ENCODE measurements at regions not wholly inside any gene's neighbourhood (a gene's known extent, or its start where the extent isn't known, plus 50 kb on each side); places are given as distances from the start of the nearest gene placed in this dataset.
A peak's percentile ranks its signal among the peaks of the same experiment; 100 is the strongest.
"Not testable (repeated sequence)": the region's sequence is repeated elsewhere in the genome, so short reads cannot be mapped to it uniquely, and the experiment has no call there.

DNA sequence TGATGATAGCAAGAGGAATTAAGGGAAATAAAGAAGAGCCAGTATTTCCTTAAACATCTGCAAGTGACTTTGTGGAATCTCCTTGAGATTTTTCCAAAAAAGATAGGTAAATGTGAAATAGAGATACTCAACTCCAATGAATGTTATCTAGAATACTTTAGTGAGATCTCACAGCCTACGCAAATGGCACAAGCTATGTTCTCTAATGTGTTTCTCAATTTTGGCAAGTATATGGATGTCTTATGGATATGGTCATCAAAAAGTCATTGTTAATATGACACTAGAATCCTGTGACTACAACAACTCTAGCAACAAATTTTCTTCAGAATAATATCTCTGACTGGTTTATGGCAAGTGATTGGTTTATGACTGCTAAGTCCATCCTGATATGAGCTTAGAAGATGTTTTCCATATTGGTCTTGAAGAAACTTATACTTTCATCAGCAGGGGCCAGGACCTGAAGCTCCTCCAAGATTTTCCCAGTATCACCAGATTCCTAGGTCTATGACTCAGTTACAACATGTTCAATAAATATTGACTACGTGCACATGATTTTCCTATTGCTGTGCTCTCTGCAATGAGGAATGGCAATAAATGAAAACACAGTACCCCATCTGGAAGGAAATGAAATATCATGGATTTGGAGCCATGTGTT is 170.9 kb upstream of the THBS1 start:
- no peaks in the 10 kb centered on the region for H3K27me3 ChIP-seq (ENCODE audit: control insufficient read depth, insufficient read depth)
- peaks cover 3% of the 10 kb centered on the region for H3K4me1 ChIP-seq (ENCODE audit: control insufficient read depth, insufficient read depth, low read length)
- no peak overlapping the region for H3K27ac ChIP-seq (ENCODE audit: low read length)
- no peak overlapping the region for H3K4me3 ChIP-seq (ENCODE audit: low read length)
- 75% methylated on average over 2 of the region's 2 CpGs for WGBS
- intact Hi-C loops (cut with DNase I): no loop called here
- ATAC-seq (peak in 1 of 2 donors; percentile 39), DNase-seq (no peak)
- H3K9me3 ChIP-seq (ENCODE audit: control insufficient read depth, low read length): no peaks in the 10 kb centered on the region

DNA sequence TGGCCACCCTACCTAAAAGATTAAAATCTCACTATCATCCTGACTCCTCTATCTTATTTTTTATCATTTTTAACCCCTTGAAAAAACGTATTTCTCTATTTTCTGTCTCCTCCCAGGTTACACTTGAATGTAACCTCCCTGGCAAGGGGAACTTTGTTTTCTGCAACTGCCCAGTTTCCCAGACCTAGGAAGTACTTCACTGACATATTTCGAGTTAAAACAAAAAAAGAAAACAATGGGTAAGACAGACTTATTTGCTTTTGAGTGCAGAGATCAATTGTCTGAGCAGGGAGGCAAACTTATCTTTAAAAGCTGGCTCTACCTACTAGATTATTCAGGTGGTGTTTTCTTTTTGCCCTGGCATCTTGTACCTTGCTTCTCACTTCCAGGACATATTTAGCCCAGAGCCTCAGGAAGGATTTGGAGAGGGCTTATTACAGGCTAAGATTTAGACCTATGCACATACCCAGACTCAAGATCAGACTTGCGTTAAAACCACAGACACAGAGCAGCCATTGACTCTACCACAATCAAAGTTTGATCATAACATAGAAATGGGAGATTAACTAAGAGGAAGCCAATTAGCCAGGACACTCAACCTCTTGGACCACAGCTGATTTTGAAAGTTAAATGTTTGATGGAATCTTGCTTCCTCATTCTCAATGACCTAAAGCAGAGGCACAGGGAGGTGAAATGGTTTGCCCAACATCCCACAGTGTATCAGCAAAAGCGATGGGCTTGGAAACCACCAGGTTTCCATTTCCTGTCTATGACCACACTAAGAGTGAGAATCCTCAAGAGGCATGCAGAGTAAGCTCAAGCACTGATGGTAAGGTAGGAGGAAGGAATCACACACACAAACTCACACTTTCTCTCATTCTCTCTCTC is 169.5 kb upstream of the THBS1 start:
- WGBS: 80% methylated on average over 4 of the region's 4 CpGs

DNA sequence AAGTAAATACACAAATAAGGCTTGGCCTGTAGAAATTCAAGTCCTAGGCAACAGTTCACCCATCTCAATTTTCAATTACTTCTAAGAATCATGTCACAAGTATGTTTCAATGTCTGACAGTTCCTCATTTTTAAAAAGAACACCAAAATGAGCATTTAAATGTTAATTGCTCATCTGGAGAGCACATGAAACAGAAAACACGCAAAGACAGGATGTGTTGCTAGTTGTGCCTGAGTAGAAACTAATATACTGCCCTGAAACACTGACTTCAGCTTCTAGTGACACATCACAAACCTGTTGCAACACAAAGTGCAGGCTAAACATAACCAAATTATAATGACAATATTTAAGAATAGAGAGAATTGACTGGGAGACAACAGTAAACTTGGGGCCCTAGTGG is 167.3 kb upstream of the THBS1 start:
- ATAC-seq: no peak
- Histone ChIP-seq H3K4me3 (ENCODE audit: low read length) (no peak overlapping the region), H3K27me3 (ENCODE audit: control insufficient read depth, insufficient read depth) (no peaks in the 10 kb centered on the region), H3K9me3 (ENCODE audit: control insufficient read depth, low read length) (no peaks in the 10 kb centered on the region), H3K4me1 (ENCODE audit: control insufficient read depth, insufficient read depth, low read length) (no peaks in the 10 kb centered on the region), H3K27ac (ENCODE audit: low read length) (no peak overlapping the region)
- intact Hi-C loops (cut with DNase I): no loop called here
- 68% methylated on average over 1 of the region's 1 CpG for WGBS
- no peak for DNase-seq

More for the DNA sequence above, 169.5 kb upstream of the THBS1 start:
- Histone ChIP-seq H3K4me1 (ENCODE audit: control insufficient read depth, insufficient read depth, low read length) (peaks cover 3% of the 10 kb centered on the region), H3K27ac (ENCODE audit: low read length) (no peak overlapping the region), H3K9me3 (ENCODE audit: control insufficient read depth, low read length) (no peaks in the 10 kb centered on the region), H3K4me3 (ENCODE audit: low read length) (no peak overlapping the region), H3K27me3 (ENCODE audit: control insufficient read depth, insufficient read depth) (no peaks in the 10 kb centered on the region)
- no peak for ATAC-seq
- intact Hi-C loops (cut with DNase I): no loop called here
- DNase-seq: no peak

DNA sequence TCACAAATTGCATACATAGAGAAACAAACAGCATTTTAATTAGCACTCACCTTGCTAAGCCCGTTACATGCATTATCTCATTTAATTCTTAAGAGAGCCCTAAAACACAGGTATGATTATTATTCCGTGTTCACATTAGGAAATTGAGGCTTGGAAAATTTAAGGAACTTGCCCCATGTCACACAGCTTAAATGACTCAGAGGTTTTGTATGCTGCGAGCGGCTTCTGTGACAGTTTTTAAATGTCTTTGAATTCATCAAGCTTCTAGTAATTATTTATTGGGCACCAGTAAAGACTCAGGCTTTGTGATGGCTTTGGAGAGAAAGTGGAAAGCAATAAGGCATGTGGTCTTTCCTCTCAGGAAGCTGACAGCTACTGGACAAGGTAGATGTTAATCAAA is 166.7 kb upstream of the THBS1 start:
- Histone ChIP-seq H3K27ac (ENCODE audit: low read length) (no peak overlapping the region), H3K4me1 (ENCODE audit: control insufficient read depth, insufficient read depth, low read length) (no peaks in the 10 kb centered on the region), H3K4me3 (ENCODE audit: low read length) (no peak overlapping the region), H3K27me3 (ENCODE audit: control insufficient read depth, insufficient read depth) (no peaks in the 10 kb centered on the region), H3K9me3 (ENCODE audit: control insufficient read depth, low read length) (no peaks in the 10 kb centered on the region)
- DNase-seq (no peak), ATAC-seq (no peak)
- intact Hi-C loops (cut with DNase I): no loop called here
- 88% methylated on average over 4 of the region's 4 CpGs for WGBS

DNA sequence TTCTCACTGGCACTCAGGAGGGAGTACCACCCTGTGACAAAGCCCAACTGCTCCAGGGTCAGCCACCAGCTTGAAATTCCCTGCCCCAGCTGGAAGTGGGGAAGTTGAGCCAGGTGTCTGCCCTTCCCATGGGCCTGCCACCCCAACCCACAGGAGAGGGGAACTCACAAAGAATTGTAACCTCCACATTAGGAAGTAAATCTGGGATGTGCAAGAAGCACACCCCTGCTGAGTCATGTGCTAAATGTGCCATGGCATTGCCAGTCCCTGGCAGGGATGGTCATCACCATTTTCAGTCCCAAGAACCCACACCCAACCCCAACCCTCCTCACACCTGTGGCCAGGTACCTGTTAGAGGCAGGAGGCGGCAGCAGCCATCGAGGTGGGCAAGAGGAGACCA is 165.2 kb upstream of the THBS1 start:
- 46% methylated on average over 2 of the region's 2 CpGs for WGBS
- intact Hi-C loops (cut with DNase I): no loop called here

DNA sequence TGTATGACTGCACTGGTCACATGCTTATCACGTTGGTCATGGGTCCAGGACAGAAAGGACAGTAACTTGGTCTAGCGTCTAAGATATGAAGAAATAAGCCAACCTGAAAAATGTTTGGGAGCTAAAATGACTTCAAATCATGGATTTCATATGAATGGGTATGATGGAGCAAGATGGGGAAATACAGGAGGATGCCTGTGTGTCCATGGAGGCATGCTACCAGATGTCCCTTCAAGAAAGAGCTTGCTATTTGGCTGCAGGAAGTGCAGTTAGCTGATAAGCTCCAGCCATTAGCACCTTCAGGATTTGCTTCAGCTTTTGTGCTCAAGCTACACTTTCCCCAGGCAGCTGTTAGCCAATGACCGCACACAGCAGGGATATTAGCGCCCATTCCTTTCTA is 164.6 kb upstream of the THBS1 start:
- ATAC-seq (no peak), DNase-seq (no peak)
- no peak overlapping the region for H3K4me3 ChIP-seq (ENCODE audit: low read length)
- H3K27me3 ChIP-seq (ENCODE audit: control insufficient read depth, insufficient read depth): no peaks in the 10 kb centered on the region
- intact Hi-C loops (cut with DNase I): no loop called here
- no peak overlapping the region for H3K27ac ChIP-seq (ENCODE audit: low read length)
- WGBS: 97% methylated on average over 4 of the region's 4 CpGs
- H3K4me1 ChIP-seq (ENCODE audit: control insufficient read depth, insufficient read depth, low read length): no peaks in the 10 kb centered on the region
- H3K9me3 ChIP-seq (ENCODE audit: control insufficient read depth, low read length): no peaks in the 10 kb centered on the region

More for the DNA sequence above, 165.2 kb upstream of the THBS1 start:
- no peak for DNase-seq
- H3K27me3 ChIP-seq (ENCODE audit: control insufficient read depth, insufficient read depth): no peaks in the 10 kb centered on the region
- no peak for ATAC-seq
- no peak overlapping the region for H3K27ac ChIP-seq (ENCODE audit: low read length)
- H3K4me3 ChIP-seq (ENCODE audit: low read length): no peak overlapping the region
- H3K9me3 ChIP-seq (ENCODE audit: control insufficient read depth, low read length): no peaks in the 10 kb centered on the region
- no peaks in the 10 kb centered on the region for H3K4me1 ChIP-seq (ENCODE audit: control insufficient read depth, insufficient read depth, low read length)

DNA sequence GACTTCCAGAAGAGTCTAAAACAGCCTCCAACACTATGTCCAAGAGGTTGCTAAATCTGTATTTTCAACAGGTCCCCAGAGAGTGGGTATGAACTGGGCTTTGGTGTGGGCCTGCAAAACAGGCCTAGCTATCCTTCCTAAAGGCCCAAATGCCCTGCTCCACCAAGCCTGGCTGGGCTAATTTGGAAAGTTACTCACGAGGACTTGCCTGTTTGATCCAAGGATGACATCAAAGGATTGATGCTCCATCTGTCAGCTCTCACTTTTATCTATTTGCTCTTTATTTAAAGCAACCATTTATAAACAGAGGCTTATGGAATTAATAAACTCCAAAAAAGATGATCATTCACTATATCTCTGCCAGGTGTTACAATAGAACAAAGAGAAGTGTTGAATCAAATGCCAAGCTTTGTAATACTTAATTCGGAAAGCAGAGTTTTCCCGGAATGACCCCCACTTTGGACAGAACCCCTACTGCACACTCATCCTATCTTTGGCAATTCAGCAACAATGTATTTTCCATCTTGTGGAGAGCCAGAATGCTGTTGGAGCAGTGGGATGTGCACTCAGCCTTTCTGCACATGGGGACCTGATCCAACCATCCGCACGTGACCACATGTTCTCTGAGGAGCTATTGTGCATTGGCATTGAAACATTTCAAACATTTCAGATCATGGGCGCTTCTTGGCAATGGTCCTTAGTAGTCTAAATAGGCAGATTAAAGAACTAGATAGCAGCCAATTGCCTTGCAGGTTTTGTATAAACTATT is 163.3 kb upstream of the THBS1 start:
- ATAC-seq (no peak), DNase-seq (no peak)
- Histone ChIP-seq H3K27me3 (ENCODE audit: control insufficient read depth, insufficient read depth) (no peaks in the 10 kb centered on the region), H3K9me3 (ENCODE audit: control insufficient read depth, low read length) (no peaks in the 10 kb centered on the region), H3K4me3 (ENCODE audit: low read length) (no peak overlapping the region), H3K4me1 (ENCODE audit: control insufficient read depth, insufficient read depth, low read length) (no peaks in the 10 kb centered on the region), H3K27ac (ENCODE audit: low read length) (no peak overlapping the region)
- 72% methylated on average over 6 of the region's 6 CpGs for WGBS
- intact Hi-C loops (cut with DNase I): no loop called here

DNA sequence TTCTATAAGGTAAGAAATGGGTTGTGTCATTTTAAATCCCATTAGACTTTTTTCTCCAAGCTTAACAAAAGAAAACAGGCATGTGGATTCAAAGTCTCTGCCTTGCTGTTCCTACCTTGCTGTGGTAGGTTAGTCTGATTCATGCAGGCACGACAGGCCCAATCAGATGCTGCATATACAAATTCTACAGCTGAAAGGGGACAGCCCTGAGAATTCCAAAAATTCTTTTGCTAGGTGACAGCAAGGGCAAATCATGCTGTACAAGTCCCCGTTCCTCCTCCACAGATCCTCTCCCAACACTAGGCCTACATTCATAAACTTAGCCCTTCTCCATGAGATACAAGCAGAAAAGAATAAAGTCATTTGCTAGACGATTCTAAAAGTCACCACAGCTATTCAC is 161.2 kb upstream of the THBS1 start:
- ATAC-seq (no peak), DNase-seq (no peak)
- Histone ChIP-seq H3K4me3 (ENCODE audit: low read length) (no peak overlapping the region), H3K4me1 (ENCODE audit: control insufficient read depth, insufficient read depth, low read length) (no peaks in the 10 kb centered on the region), H3K27me3 (ENCODE audit: control insufficient read depth, insufficient read depth) (no peaks in the 10 kb centered on the region), H3K27ac (ENCODE audit: low read length) (no peak overlapping the region), H3K9me3 (ENCODE audit: control insufficient read depth, low read length) (no peaks in the 10 kb centered on the region)
- intact Hi-C loops (cut with DNase I): no loop called here
- WGBS: 69% methylated on average over 3 of the region's 3 CpGs

DNA sequence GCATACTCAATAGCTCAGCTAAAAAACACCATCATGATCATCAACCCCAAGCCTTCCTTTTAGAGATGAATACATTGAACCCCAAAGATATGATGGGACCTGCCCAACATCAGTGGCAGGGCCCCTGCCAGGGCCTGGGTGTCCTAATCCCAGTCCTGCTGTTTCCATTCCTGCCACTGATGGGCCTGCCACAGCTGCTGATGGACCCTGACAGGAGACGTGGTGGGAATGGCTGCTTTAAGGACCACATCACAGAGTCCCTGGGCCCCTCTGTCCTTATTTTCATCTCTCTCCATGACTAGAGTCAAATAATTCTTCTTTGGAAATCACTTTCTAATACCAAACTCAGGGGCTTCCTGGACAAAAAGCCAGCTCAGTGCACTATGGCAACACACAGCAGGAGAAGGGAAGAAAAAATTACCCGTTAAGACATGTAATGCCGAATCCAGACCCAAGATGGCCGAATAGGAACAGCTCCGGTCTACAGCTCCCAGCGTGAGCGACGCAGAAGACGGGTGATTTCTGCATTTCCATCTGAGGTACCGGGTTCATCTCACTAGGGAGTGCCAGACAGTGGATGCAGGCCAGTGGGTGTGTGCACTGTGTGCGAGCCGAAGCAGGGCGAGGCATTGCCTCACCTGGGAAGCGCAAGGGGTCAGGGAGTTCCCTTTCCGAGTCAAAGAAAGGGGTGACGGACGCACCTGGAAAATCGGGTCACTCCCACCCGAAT is 160.6 kb upstream of the THBS1 start:
- H3K4me1 ChIP-seq (ENCODE audit: control insufficient read depth, insufficient read depth, low read length); H3K27ac ChIP-seq (ENCODE audit: low read length); H3K4me3 ChIP-seq (ENCODE audit: low read length); intact Hi-C loops (cut with DNase I); H3K9me3 ChIP-seq (ENCODE audit: control insufficient read depth, low read length); H3K27me3 ChIP-seq (ENCODE audit: control insufficient read depth, insufficient read depth); ATAC-seq; DNase-seq: not testable (repeated sequence)
- WGBS: 96% methylated on average over 13 of the region's 19 CpGs

DNA sequence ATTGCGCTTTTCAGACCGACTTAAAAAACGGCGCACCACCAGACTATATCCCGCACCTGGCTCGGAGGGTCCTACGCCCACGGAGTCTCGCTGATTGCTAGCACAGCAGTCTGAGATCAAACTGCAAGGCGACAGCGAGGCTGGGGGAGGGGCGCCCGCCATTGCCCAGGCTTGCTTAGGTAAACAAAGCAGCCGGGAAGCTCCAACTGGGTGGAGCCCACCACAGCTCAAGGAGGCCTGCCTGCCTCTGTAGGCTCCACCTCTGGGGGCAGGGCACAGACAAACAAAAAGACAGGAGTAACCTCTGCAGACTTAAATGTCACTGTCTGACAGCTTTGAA is 160.1 kb upstream of the THBS1 start:
- H3K9me3 ChIP-seq (ENCODE audit: control insufficient read depth, low read length); DNase-seq; ATAC-seq; H3K4me1 ChIP-seq (ENCODE audit: control insufficient read depth, insufficient read depth, low read length); H3K27me3 ChIP-seq (ENCODE audit: control insufficient read depth, insufficient read depth); H3K4me3 ChIP-seq (ENCODE audit: low read length); intact Hi-C loops (cut with DNase I); H3K27ac ChIP-seq (ENCODE audit: low read length): not testable (repeated sequence)
- WGBS: 83% methylated on average over 13 of the region's 14 CpGs
